ENCODE measurements at regions not wholly inside any gene's neighbourhood (a gene's known extent, or its start where the extent isn't known, plus 50 kb on each side); places are given as distances from the start of the nearest gene placed in this dataset.

DNA sequence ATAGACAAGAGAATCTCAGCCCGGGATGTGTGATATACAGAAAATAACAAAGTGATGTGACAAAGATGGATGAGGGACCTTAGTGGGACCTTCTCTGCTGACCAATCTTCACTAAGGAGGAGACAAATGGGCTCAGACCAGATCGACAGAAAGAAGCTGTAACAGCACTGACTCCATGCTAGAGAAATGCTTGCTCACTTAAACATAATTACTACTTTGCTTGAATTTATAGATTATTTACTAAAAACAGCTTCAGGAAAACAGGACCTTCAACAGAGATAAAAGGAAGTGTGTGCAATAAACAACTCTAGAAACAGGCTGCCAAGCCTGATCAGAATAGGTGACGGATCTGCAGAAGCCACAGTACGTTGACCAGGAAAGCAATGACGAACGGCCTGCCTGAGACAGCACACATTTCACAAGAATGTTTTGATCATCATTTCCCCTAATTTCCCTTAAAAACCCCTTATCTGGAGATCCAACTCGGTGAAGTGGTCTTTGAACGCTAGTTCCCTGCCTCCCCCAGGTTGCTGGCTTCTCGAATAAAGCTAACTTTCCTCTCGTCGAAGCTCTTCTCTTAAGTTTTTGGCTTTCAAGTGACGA lies 98.4 kb upstream of the STEAP1B start:
- no peak for DNase-seq (ENCODE audit: missing footprints)
- ATAC-seq = no peak
- intact Hi-C loops (cut with DNase I) = no loop called here

- ATAC-seq (no peak), DNase-seq (ENCODE audit: missing footprints) (no peak)
- intact Hi-C loops (cut with DNase I) = no loop called here
These were observed 97.9 kb upstream of the STEAP1B start for GRCh38 chr7:22597844-22598243.

- DNase-seq (ENCODE audit: missing footprints) (no peak), ATAC-seq (no peak)
- intact Hi-C loops (cut with DNase I) = no loop called here
These were observed 96.9 kb upstream of the STEAP1B start for GRCh38 chr7:22596763-22597400.

DNA sequence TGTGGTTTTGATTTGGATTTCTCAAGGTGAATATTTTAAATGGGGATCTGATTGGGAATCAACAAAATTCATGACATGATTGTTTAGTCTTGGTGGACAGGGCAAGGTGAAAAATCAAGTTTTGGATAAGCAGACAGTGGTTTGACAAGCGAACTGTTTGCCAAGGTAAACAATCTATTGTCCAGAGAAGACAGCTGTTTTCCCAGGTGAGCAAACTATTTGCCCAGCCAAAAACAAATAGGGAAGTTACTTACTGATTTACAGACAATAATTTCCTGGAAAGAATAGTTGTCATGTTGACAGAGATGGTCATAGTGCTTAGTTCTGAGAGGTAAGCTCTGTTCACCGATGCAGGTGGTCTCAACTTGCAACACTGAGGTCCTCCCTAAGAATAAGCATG lies 94.0 kb upstream of the STEAP1B start:
- ATAC-seq (no peak), DNase-seq (ENCODE audit: missing footprints) (no peak)
- intact Hi-C loops (cut with DNase I) = no loop called here

DNA sequence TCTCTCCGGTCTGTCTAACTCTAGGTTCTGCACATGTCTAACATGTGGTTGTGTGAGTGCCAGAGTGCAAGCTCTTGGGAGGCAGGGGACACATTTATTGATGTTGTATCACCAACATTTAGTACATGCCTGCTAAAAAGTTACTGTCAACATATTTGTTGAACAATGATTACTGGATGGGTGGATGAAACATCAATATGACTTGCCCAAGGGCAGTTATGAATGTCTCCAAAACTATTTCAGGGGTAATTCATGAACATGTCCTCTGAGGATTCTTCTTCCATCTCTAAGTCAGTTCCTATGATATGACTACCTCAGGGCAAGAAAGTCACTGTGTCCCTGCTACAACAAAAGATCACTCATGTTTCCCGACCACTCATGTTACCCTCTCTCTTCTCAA lies 91.3 kb upstream of the STEAP1B start:
- ATAC-seq = no peak
- intact Hi-C loops (cut with DNase I) = no loop called here
- no peak for DNase-seq (ENCODE audit: missing footprints)

- intact Hi-C loops (cut with DNase I) = no loop called here
- ATAC-seq (peak; percentile 76), DNase-seq (ENCODE audit: missing footprints) (peak; percentile 78)
These were observed 89.7 kb upstream of the STEAP1B start for GRCh38 chr7:22589641-22590201.

GRCh38 chr7:22588351-22588750 lies 88.4 kb upstream of the STEAP1B start:
- ATAC-seq (no peak), DNase-seq (ENCODE audit: missing footprints) (no peak)
- intact Hi-C loops (cut with DNase I) = no loop called here

DNA sequence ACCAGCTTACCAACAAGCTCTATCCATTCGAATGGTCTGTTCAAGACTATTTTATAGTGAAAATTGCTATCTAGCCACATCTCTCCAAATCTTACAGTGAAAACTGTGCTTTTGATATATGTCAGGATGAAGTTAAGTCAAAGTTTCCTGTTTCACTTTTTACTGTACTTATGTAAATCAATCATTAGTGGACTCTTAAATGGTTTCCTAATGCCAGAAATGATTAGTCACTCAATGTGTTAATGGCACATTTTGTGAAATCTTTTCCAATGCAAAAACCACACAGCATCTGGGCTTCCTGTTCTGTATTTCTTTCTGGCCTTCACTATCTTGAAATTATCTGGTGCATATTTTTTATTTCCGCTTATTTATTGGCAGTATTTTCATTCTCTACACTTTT lies 87.3 kb upstream of the STEAP1B start:
- ATAC-seq (no peak), DNase-seq (ENCODE audit: missing footprints) (no peak)
- intact Hi-C loops (cut with DNase I) = no loop called here

GRCh38 chr7:22586786-22587140 lies 86.8 kb upstream of the STEAP1B start:
- ATAC-seq (no peak), DNase-seq (ENCODE audit: missing footprints) (no peak)
- intact Hi-C loops (cut with DNase I) = no loop called here

DNA sequence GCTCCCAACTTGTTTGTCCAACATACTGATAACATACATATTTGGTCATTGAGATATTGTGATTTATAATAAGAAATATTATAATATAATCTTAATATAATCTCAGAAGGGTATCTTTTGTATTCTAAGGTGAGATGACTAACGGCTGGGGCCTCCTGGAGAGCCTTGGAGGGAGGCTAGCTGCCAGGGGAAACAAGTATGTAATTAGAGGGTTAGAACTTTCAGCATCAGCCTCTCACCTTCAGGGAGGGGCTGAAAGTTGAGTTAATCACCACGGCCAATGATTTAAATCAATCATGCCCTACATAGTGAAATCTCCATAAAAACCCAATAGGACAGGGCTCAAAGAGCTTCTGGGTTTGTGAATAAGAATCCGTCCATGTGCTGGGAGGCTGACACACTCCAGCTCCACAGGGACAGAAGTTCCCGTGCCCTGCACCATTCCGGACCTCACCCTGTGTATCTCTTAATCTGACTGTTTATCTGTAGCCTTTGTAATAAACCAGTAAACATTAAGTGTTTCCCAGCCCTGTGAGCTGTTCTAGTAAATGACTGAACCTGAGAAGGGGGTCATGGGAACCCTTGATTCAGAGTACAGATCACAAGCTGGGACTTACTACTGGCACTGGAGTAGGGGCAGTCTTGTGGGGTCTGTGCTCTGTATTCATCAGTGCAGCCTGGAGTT lies 86.3 kb upstream of the STEAP1B start:
- DNase-seq (ENCODE audit: missing footprints) (no peak), ATAC-seq (no peak)
- intact Hi-C loops (cut with DNase I) = no loop called here

DNA sequence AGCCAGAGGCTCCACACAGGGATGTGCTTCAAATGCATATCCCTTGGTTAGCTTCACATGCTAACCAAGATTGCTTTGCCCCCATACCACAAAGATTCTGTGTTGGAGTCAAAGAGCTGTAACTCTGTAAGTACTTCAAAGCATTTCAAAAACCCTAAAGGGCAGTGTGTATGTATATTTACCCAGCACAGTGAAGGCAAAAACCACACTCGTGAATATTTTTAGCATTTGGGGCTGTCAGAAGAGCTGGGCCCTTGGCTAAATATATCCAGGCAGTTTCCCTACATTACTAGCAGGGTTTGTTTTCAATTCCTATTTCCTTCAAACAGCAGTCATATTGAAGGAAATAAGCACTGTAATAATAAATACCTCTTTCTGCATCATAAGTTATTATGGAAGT lies 84.2 kb upstream of the STEAP1B start:
- ATAC-seq = no peak
- DNase-seq (ENCODE audit: missing footprints) = no peak
- intact Hi-C loops (cut with DNase I) = loop anchor here (2.0 kb wide), 1 partner anchor 23 kb away; no protein-coding TSS in a partner anchor

DNA sequence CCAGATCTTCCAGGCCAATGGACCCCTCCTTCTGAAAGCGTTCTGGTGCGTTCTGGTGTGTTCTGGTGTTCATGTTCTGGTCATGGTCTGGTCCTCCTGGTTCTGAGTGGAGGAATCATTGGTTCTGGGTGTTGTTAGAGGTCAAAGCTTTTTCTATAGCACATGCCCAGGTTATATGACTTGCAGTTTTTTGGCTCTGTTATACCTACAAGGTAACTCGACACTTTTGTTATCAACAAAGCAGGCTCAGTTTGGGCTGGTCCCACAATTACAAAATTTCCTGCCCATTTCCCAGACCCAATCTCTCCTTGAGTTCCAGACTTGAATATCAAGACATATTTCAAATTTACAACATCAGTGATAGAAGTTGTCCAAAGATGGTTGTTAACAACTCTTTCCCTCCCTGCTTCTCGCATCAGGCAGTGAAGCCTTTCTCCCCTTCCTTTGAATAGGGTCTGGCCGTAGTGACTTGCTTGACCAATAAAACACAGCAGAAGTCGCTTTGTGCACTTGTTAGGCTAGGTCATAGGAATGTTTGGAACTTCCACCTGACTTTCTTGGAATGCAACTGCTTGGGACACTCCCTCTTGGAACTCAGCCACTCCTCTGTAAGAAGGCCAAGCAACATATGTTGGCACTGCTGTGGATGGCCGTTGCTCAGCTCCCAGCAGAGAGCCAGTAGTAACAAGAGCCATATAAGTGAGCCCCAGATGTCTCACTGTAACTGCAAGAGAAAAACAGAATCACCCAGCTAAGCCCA lies 83.1 kb upstream of the STEAP1B start:
- intact Hi-C loops (cut with DNase I) = no loop called here
- ATAC-seq = no peak

DNA sequence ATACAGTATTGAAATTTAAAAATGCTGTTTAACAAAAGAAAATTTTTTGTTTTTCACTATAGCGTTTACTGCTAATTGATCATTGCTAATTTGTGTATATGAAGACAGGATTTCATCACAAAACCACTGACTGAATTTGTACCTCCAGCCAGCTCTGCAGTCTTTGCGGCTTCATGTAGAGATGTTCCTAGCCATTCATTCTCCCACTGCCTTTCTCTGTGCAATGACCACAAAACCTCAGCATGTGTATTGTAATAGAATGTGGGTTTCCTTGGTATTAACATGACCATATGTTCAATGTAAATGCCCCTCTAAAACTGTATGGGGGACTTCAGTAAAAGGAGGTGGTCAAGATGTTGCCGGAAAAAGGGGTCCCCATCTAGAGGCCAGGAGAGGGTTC lies 81.1 kb upstream of the STEAP1B start:
- ATAC-seq = no peak
- intact Hi-C loops (cut with DNase I) = no loop called here

More for the DNA sequence above, 83.1 kb upstream of the STEAP1B start:
- no peak for DNase-seq (ENCODE audit: missing footprints)

DNA sequence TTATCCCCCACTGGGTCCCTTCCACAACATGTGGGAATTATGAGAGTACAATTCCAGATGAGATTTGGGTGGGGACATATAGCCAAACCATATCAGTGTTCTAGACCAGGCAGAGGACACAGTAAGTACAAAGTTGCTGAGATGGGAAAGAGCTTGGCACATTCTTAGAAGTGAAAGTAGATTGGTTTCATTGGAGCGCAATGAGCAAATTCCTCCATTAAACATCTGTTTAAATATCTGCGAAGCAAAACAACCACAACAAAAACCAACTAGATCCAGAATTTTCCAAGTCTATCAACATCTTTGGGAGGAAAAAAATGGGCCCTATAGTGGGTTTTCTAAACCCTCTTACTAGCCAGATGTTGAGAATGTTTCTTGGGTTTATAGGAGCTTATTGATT lies 80.0 kb upstream of the STEAP1B start:
- intact Hi-C loops (cut with DNase I) = loop anchor here (5.0 kb wide), 1 partner anchor 147 kb away; the partner anchor contains the start of gene IL6
- no peak for ATAC-seq
- DNase-seq (ENCODE audit: missing footprints) = no peak

More for the DNA sequence above, 81.1 kb upstream of the STEAP1B start:
- no peak for DNase-seq (ENCODE audit: missing footprints)

DNA sequence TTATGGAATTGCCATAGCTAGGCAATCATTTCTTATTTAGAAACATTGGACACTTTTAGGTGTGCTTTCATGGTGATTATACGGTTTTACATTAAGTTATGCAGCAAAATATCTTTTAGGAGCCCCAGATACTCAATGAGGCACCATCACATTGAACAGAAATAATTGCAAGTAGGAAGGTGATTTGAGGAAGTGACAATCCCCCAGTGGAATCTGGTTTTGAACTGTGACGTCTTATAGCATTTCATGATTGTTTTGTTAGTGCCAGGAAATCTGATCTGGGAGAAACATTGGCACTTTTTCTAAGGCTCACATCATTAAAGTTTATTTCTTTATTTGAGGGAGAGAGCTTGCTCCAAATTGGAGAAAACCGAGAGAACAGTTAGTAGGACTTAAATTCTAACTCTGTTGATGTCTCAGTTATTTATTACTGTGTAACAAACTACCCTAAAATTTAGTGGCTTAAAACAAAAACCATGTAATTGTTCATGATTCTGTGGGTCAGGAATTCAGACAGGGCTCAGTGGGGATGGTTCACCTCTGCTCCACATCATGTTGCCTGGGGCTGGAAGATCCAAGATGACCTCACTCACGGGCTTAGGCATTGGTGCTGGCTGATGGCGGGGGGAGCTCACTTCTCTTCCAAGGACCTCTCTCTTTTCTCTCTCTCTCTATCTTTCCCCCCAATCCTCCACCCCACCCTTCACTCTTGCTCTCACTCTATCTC lies 78.2 kb upstream of the STEAP1B start:
- DNase-seq (ENCODE audit: missing footprints) (no peak), ATAC-seq (no peak)
- intact Hi-C loops (cut with DNase I) = loop anchor here (5.0 kb wide), 1 partner anchor 149 kb away; the partner anchor contains the start of gene IL6

DNA sequence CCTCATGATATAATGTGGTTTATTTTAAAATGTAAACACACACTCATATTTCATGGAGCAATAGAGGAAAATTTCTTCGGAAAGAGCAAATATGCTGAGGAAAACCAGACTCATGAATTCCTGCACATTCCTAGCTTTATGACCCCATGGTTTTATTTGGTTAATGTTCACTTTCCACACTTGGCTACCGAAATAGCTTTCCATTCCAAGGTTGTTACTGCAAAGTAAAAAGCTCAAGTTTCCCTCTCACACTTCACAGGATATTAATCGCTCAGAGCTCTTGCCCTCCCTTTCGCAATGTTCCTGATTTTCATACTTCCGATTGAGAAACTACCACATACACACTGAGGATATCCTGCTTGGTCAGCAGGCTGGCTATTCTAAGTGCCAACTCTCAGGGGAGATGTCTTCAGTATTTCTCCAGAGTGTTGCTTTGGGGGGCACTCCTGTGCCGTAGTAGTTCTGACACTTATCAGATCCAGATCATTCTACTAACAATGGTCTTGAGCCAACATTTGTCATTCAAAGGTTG lies 77.5 kb upstream of the STEAP1B start:
- intact Hi-C loops (cut with DNase I) = loop anchor here (5.0 kb wide), 1 partner anchor 150 kb away; the partner anchor contains the start of gene IL6
- peak; percentile 93 for ATAC-seq
- no peak for DNase-seq (ENCODE audit: missing footprints)

DNA sequence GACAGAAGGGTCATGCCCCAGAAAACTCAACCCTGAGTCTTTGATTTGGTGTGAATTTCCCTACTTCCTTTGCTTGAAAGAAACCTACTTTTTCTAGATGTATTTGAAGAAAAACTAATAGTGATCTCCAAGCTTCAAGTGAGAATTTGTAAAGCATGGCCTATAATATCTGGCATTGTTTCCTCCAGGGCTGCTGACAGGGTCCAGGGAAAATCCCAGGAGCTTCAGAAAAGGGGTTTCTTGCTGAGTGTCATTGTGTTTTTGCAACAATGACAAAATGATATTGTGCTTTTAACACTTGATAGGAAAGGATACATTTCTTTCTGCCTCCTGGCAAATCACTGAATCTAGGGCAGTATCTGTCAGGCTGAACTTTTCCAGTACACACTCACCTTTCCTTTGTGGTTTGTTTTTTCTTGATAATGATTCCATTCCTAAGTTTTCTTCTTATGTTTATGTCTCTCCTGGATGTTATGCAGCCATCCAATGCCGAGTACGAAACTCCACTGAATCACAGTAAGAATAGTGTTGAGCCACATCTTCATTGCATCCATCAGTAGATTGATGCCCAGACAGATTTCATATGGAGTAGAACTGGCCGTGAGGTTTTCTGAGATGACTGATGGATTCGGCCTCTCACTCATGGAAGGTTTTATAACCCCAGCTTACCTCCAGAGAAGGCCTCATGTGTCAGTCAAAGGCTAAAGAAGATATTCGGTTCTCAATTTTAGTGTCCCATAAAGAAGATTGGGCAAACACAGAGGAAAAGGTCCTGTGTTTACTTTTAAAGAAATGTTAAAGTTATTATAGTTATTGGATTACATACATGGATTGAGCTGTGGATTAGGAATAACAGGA lies 76.9 kb upstream of the STEAP1B start:
- intact Hi-C loops (cut with DNase I) = loop anchor here (5.0 kb wide), 1 partner anchor 150 kb away; the partner anchor contains the start of gene IL6
- DNase-seq (ENCODE audit: missing footprints) (no peak), ATAC-seq (no peak)
